HepG2 (cell line): ENCODE measurements at regions not wholly inside any gene's neighbourhood (a gene's known extent, or its start where the extent isn't known, plus 50 kb on each side); places are given as distances from the start of the nearest gene placed in this dataset.

ENCODE experiments used
- ATAC-seq: fragments of 200-7000 bp; cut with Tn5 transposase; 3 replicates; pipeline ENCODE4 v1.9.1; 2020; ENCODE audit warnings: mild to moderate bottlenecking, moderate library complexity
- BruUV-seq: library from RNA; stranded (reverse); fragments of 400-500 nt; replicated peaks from 2 replicates; lab custom pipeline; 2021; lab: Mats Ljungman, UMichigan
- CTCF ChIA-PET: fragments of 300-600 bp; formaldehyde crosslinking; extraction: SDS; loops from one replicate; lab custom pipeline; 2021; ENCODE audit warnings: low total read pairs, inconsistent platforms, low intra/inter-chr PET ratio; lab: Yijun Ruan, JAX
- POLR2A ChIA-PET: fragments of 350-600 bp; sonication (Branson Sonifier 250); formaldehyde crosslinking; loops from one replicate; lab custom pipeline; 2020; ENCODE audit warnings: antibody characterized with exemption, inconsistent platforms; lab: Yijun Ruan, JAX
- DNase-seq: peaks from one replicate; pipeline ENCODE4 v3.0.0-alpha.2; 2015; ENCODE audit warnings: low spot score
- FAIRE-seq: peaks from 3 replicates; lab custom pipeline; 2011; peaks lifted over from hg19 to GRCh38; lab: Jason Lieb, UNC
- H2AFZ ChIP-seq: one replicate; pipeline ENCODE4 v1.6.1; 2011; ENCODE audit warnings: low read length, inconsistent platforms
- H3K27ac ChIP-seq: fragments of 300-600 bp; 3 replicates; pipeline ENCODE4 v1.8.0; 2011; ENCODE audit warnings: mixed run types, mild to moderate bottlenecking, mixed read lengths, low read length, inconsistent platforms; ENCODE audit not compliant: insufficient read depth; ENCODE audit errors: extremely low read length
- H3K27me3 ChIP-seq, 2 experiments: fragments of 200-600 bp in 1 of 2; 2 replicates in 1 of 2; 3 replicates in 1 of 2; pipeline versions ENCODE4 v1.6.0 to v1.8.0; 2011; ENCODE audit warnings: low read length in 2 of 2, mild to moderate bottlenecking in 2 of 2, moderate library complexity in 2 of 2, inconsistent platforms in 1 of 2; ENCODE audit not compliant: insufficient read depth in 2 of 2, control insufficient read depth in 1 of 2
- H3K36me3 ChIP-seq, 2 experiments: fragments of 200-600 bp in 1 of 2; replicated peaks in 1 of 2; 2 replicates in 1 of 2; 3 replicates in 1 of 2; pipeline versions ENCODE4 v1.5.1 to v1.8.0; 2011; ENCODE audit warnings: low read length in 2 of 2, inconsistent platforms in 1 of 2; ENCODE audit not compliant: insufficient read depth in 2 of 2, control insufficient read depth in 1 of 2
- H3K4me1 ChIP-seq: 2 replicates; pipeline ENCODE4 v1.5.1; 2012; ENCODE audit warnings: low read length, inconsistent platforms; ENCODE audit not compliant: insufficient read depth
- H3K4me2 ChIP-seq: 2 replicates; pipeline ENCODE4 v1.6.0; 2011; ENCODE audit warnings: low read depth, low read length, inconsistent platforms
- H3K4me3 ChIP-seq, 3 experiments: fragments of 200-600 bp in 1 of 3; sonication (generic), shearing (Covaris generic) in 1 of 3; replicated peaks in 1 of 3; 2 replicates each; pipeline ENCODE4 v1.5.1; 2011 to 2016; ENCODE audit warnings: low read length in 3 of 3, inconsistent platforms in 2 of 3, low read depth in 2 of 3, mild to moderate bottlenecking in 2 of 3, control low read depth in 1 of 3, mixed read lengths in 1 of 3; ENCODE audit not compliant: insufficient read depth in 1 of 3
- H3K79me2 ChIP-seq: one replicate; pipeline ENCODE4 v1.6.1; 2011; ENCODE audit warnings: low read length, inconsistent platforms; ENCODE audit not compliant: insufficient read depth
- H3K9ac ChIP-seq: 2 replicates; pipeline ENCODE4 v1.6.0; 2011; ENCODE audit warnings: mild to moderate bottlenecking, low read depth, low read length, inconsistent platforms; ENCODE audit not compliant: insufficient read depth
- H3K9me3 ChIP-seq: 2 replicates; pipeline ENCODE4 v1.5.1; 2012; ENCODE audit warnings: mild to moderate bottlenecking, low read length
- H4K20me1 ChIP-seq: 2 replicates; pipeline ENCODE4 v1.6.0; 2011; ENCODE audit warnings: inconsistent platforms, mild to moderate bottlenecking, low read length, moderate library complexity; ENCODE audit not compliant: insufficient read depth
- ARID2 ChIP-seq: sonication (generic); formaldehyde crosslinking; IDR thresholded peaks from 2 replicates; pipeline ENCODE4 v1.8.1; 2022; ENCODE audit warnings: mild to moderate bottlenecking, missing genetic modification reagents, borderline replicate concordance
- DR1 ChIP-seq: sonication (generic); formaldehyde crosslinking; IDR thresholded peaks from 2 replicates; pipeline ENCODE4 v1.8.0; 2021; ENCODE audit warnings: mild to moderate bottlenecking, missing genetic modification reagents, inconsistent platforms
- RBM39 ChIP-seq: fragments of 200-400 bp; formaldehyde crosslinking; IDR thresholded peaks from one replicate; pipeline ENCODE4 v1.6.1; 2018; ENCODE audit warnings: antibody characterized with exemption, mild to moderate bottlenecking, low read depth, low read length; ENCODE audit not compliant: poor library complexity, severe bottlenecking
- RFX1 ChIP-seq: fragments of 450-650 bp; IDR thresholded peaks from 2 replicates; pipeline ENCODE4 v1.6.1; 2017
- SMARCC2 ChIP-seq: fragments of 450-650 bp; IDR thresholded peaks from 2 replicates; pipeline ENCODE4 v1.6.1; 2017; ENCODE audit warnings: antibody characterized with exemption, mild to moderate bottlenecking
- SOX6 ChIP-seq, 2 experiments: fragments of 450-650 bp in 1 of 2; sonication (generic) in 1 of 2; formaldehyde crosslinking in 1 of 2; IDR thresholded peaks; 2 replicates each; pipeline versions ENCODE4 v1.4.0 to v1.6.1; 2017 to 2020; ENCODE audit warnings: antibody characterized with exemption in 1 of 2, mild to moderate bottlenecking in 1 of 2, missing genetic modification reagents in 1 of 2
- TP53 ChIP-seq: sonication (generic); formaldehyde crosslinking; conservative IDR thresholded peaks from 2 replicates; pipeline ENCODE4 v1.4.0; 2020; ENCODE audit warnings: missing genetic modification reagents
- ZBTB3 ChIP-seq: sonication (generic); formaldehyde crosslinking; IDR thresholded peaks from 2 replicates; pipeline ENCODE4 v1.4.0; 2020; ENCODE audit warnings: low read depth, mild to moderate bottlenecking, moderate library complexity, missing genetic modification reagents, borderline replicate concordance
- ZFP90 ChIP-seq: sonication (generic); formaldehyde crosslinking; IDR thresholded peaks from 2 replicates; pipeline ENCODE4 v1.8.0; 2022; ENCODE audit warnings: missing genetic modification reagents, mild to moderate bottlenecking, inconsistent platforms, borderline replicate concordance
- ZNF350 ChIP-seq: sonication (generic); formaldehyde crosslinking; IDR thresholded peaks from 2 replicates; pipeline ENCODE4 v1.4.0; 2020; ENCODE audit warnings: mild to moderate bottlenecking, low read depth, missing genetic modification reagents, borderline replicate concordance
- ZNF430 ChIP-seq: sonication (generic); formaldehyde crosslinking; IDR thresholded peaks from 2 replicates; pipeline ENCODE4 v1.9.0; 2021; ENCODE audit warnings: mild to moderate bottlenecking, missing genetic modification reagents
- ZNF577 ChIP-seq: sonication (generic); formaldehyde crosslinking; IDR thresholded peaks from 2 replicates; pipeline ENCODE4 v1.4.0; 2020; ENCODE audit warnings: mild to moderate bottlenecking, low read depth, missing genetic modification reagents, borderline replicate concordance
- ZNF644 ChIP-seq: IDR thresholded peaks from 2 replicates; pipeline ENCODE4 v1.6.1; 2016; ENCODE audit warnings: low read depth
- ZNF670 ChIP-seq: sonication (generic); formaldehyde crosslinking; IDR thresholded peaks from 2 replicates; pipeline ENCODE4 v1.8.0; 2022; ENCODE audit warnings: mild to moderate bottlenecking, missing genetic modification reagents, borderline replicate concordance
- ZNF672 ChIP-seq: sonication (generic); formaldehyde crosslinking; IDR thresholded peaks from 2 replicates; pipeline ENCODE4 v1.8.1; 2022; ENCODE audit warnings: missing genetic modification reagents
- ZNF703 ChIP-seq: sonication (generic); formaldehyde crosslinking; IDR thresholded peaks from 2 replicates; pipeline ENCODE4 v1.5.1; 2020; ENCODE audit warnings: missing genetic modification reagents, mild to moderate bottlenecking, moderate library complexity, borderline replicate concordance
- ZNF788 ChIP-seq: sonication (generic); formaldehyde crosslinking; IDR thresholded peaks from 2 replicates; pipeline ENCODE4 v1.5.0; 2020; ENCODE audit warnings: mild to moderate bottlenecking, missing genetic modification reagents, borderline replicate concordance
- WGBS: methylation state at CpG from one replicate; pipeline ENCODE4 v1.1.6; 2017; ENCODE audit warnings: low lambda C conversion rate; 5-methylcytosine and 5-hydroxymethylcytosine counted together
- in situ Hi-C: cut with HindIII; loops from 2 replicates; pipeline ENCODE4 v1.10.0; 2017; ENCODE audit warnings: low pct_unique_long_range_greater_than_20kb; ENCODE audit not compliant: extremely low pct_ligation_motif_present
- intact Hi-C: fragments of 100-400 bp; cut with micrococcal nuclease; formaldehyde crosslinking; loops from one replicate; pipeline ENCODE4 v1.10.0; 2022; ENCODE audit not compliant: unreplicated experiment
- TF ChIP-seq, protein P1 (sequence below): IDR thresholded peaks from 2 replicates; pipeline ENCODE4 v1.6.1; 2016
- TF ChIP-seq, protein P2 (sequence below): sonication (generic); formaldehyde crosslinking; IDR thresholded peaks from 2 replicates; pipeline ENCODE4 v1.4.0; 2020; ENCODE audit warnings: missing genetic modification reagents
- TF ChIP-seq, protein P3 (sequence below): IDR thresholded peaks from 2 replicates; pipeline ENCODE4 v1.6.1; 2012; ENCODE audit warnings: inconsistent platforms

DNA sequence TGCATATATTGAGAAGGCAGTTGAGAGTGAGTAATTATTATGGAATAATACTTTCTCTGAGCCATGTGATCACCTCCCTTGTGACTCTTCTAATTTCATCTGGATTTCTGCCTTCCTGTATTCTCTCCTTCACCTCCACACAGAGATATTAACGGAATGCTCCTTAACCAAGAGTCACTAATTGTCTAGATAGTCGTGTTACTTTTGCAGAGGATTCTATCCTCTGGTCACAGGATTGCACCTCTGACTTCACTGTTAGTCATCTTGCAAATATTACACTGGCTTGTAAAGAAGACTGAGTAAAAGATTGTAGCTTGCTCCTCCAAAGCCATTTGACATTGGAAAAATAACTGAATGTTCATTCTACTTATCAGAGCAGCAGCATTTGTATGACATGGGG lies 160.9 kb downstream of the SH2D1A start:
- FAIRE-seq, result no peak
- BruUV-seq, result no TSS peak
- H3K27ac ChIP-seq, result no peak overlapping the region

More for the DNA sequence above, 160.9 kb downstream of the SH2D1A start:
- ATAC-seq (no peak), DNase-seq (no peak)
- POLR2A ChIA-PET, result no interaction called here
- Histone ChIP-seq H2AFZ (no peak overlapping the region), H4K20me1 (no peaks in the 10 kb centered on the region), H3K4me3 (no peak overlapping the region), H3K36me3 (no peaks in the 10 kb centered on the region), H3K9me3 (no peaks in the 10 kb centered on the region), H3K79me2 (no peaks in the 10 kb centered on the region), H3K4me1 (no peaks in the 10 kb centered on the region), H3K4me2 (no peak overlapping the region), H3K27me3 (no peaks in the 10 kb centered on the region), H3K9ac (no peak overlapping the region)
- intact Hi-C loops, result no loop called here
- in situ Hi-C loops, result no loop called here
- CTCF ChIA-PET, result no interaction called here
- TF ChIP-seq SOX6 (IDR thresholded peaks at IDR 0.05) (no peak), SOX6 (CRISPR knock-in tag; IDR thresholded peaks at IDR 0.05) (no peak), ZNF703 (CRISPR knock-in tag) (no peak), ZNF672 (no peak), ZBTB3 (CRISPR knock-in tag) (no peak), ZNF644 (CRISPR knock-in tag) (no peak), TP53 (no peak), ZNF577 (CRISPR knock-in tag) (no peak), SMARCC2 (no peak), RBM39 (no peak), ZNF788 (CRISPR knock-in tag) (no peak), ZNF670 (CRISPR knock-in tag) (no peak), RFX1 (no peak), DR1 (no peak), ZNF430 (CRISPR knock-in tag) (no peak), ARID2 (CRISPR knock-in tag) (no peak), ZFP90 (CRISPR knock-in tag) (no peak), ZNF350 (CRISPR knock-in tag) (no peak)
- TF ChIP-seq, protein P1, sequence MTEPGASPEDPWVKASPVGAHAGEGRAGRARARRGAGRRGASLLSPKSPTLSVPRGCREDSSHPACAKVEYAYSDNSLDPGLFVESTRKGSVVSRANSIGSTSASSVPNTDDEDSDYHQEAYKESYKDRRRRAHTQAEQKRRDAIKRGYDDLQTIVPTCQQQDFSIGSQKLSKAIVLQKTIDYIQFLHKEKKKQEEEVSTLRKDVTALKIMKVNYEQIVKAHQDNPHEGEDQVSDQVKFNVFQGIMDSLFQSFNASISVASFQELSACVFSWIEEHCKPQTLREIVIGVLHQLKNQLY (CRISPR knock-in tag), result no peak
- TF ChIP-seq, protein P2, sequence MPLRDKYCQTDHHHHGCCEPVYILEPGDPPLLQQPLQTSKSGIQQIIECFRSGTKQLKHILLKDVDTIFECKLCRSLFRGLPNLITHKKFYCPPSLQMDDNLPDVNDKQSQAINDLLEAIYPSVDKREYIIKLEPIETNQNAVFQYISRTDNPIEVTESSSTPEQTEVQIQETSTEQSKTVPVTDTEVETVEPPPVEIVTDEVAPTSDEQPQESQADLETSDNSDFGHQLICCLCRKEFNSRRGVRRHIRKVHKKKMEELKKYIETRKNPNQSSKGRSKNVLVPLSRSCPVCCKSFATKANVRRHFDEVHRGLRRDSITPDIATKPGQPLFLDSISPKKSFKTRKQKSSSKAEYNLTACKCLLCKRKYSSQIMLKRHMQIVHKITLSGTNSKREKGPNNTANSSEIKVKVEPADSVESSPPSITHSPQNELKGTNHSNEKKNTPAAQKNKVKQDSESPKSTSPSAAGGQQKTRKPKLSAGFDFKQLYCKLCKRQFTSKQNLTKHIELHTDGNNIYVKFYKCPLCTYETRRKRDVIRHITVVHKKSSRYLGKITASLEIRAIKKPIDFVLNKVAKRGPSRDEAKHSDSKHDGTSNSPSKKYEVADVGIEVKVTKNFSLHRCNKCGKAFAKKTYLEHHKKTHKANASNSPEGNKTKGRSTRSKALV (CRISPR knock-in tag), result no peak
- TF ChIP-seq, protein P3, sequence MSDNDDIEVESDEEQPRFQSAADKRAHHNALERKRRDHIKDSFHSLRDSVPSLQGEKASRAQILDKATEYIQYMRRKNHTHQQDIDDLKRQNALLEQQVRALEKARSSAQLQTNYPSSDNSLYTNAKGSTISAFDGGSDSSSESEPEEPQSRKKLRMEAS, result no peak
- 0% methylated on average over 2 of the region's 2 CpGs for WGBS
